GM12875 (cell line): ENCODE measurements at regions not wholly inside any gene's neighbourhood (a gene's known extent, or its start where the extent isn't known, plus 50 kb on each side); places are given as distances from the start of the nearest gene placed in this dataset.
"Not testable (repeated sequence)": the region's sequence is repeated elsewhere in the genome, so short reads cannot be mapped to it uniquely, and the experiment has no call there.

ENCODE experiments used
- H3K4me3 ChIP-seq: one replicate; pipeline ENCODE4 v1.5.1; 2011; ENCODE audit warnings: low read depth, low read length, control low read depth
- TF ChIP-seq, protein P1 (sequence below): IDR thresholded peaks from 2 replicates; pipeline ENCODE4 v1.5.1; 2011; ENCODE audit warnings: low read depth, mild to moderate bottlenecking, control low read depth, inconsistent platforms, low read length, moderate library complexity, borderline replicate concordance; ENCODE audit not compliant: insufficient read depth

GRCh38 chr7:24438232-24438631 lies 135.0 kb upstream of the PALS2 start:
- TF ChIP-seq, protein P1, sequence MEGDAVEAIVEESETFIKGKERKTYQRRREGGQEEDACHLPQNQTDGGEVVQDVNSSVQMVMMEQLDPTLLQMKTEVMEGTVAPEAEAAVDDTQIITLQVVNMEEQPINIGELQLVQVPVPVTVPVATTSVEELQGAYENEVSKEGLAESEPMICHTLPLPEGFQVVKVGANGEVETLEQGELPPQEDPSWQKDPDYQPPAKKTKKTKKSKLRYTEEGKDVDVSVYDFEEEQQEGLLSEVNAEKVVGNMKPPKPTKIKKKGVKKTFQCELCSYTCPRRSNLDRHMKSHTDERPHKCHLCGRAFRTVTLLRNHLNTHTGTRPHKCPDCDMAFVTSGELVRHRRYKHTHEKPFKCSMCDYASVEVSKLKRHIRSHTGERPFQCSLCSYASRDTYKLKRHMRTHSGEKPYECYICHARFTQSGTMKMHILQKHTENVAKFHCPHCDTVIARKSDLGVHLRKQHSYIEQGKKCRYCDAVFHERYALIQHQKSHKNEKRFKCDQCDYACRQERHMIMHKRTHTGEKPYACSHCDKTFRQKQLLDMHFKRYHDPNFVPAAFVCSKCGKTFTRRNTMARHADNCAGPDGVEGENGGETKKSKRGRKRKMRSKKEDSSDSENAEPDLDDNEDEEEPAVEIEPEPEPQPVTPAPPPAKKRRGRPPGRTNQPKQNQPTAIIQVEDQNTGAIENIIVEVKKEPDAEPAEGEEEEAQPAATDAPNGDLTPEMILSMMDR: no peak

GRCh38 chr7:24439104-24439503 lies 134.1 kb upstream of the PALS2 start:
- not testable (repeated sequence) for H3K4me3 ChIP-seq

More at GRCh38 chr7:24438232-24438631, 135.0 kb upstream of the PALS2 start:
- H3K4me3 ChIP-seq: no peak overlapping the region

DNA sequence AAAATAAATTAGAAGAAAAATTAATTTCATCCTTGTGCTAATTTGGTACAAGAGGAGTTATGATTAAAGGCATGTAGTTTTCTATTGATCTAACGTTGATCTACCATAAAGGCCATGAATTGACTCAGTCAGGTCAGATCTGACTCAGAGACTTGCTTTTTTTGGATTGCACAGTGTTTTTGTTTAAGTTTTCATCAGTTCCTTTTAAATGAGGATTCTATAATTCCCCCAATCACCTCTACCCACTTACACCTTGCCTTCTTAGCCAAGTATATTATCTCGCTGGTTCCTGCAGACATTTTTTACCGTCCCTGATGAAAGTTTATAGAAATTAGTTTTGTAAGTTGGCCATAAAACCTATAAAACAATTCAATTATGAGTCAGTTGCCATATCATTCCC lies 132.4 kb upstream of the PALS2 start:
- H3K4me3 ChIP-seq: no peak overlapping the region
- TF ChIP-seq, protein P1: no peak

- TF ChIP-seq, protein P1: no peak
- no peak overlapping the region for H3K4me3 ChIP-seq
Observed at GRCh38 chr7:24441314-24442027, 131.8 kb upstream of the PALS2 start.

GRCh38 chr7:24442170-24442777 lies 131.0 kb upstream of the PALS2 start:
- TF ChIP-seq, protein P1: no peak
- H3K4me3 ChIP-seq: no peak overlapping the region

DNA sequence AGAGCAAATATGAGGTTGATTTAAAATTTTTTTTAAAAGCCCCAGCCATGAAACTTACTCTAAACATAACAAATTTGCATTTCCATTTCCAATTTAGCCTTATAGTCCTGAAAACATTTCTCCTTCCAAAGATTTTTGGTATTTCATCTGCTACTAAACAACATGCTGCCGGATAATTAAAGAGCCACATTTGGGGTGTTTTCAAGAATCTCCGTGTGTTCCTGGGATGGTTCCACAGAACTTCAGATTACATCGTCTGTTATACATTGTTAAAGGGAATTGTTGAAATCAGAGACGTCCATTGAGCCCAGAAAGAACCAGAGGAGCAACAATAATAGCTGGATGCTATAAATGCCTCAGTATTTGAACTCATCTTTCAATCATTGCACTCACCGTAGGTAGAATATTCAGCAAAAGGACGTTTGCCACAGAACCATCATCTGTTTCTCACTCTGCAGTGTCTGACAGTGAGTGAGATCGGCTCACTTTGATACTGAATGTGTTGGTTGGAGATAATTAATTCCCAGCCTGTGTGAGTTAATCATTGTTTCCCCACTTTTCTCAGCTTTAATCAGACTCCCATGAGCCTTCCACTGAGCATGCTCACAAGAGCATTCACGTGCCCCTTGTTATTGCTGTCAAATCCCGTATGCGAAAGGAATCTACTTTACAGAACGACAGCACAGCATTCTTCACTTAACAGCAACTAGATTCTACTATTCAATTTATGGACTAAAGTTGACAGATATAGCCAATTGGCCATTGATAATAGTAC lies 128.4 kb upstream of the PALS2 start:
- H3K4me3 ChIP-seq: no peak overlapping the region
- TF ChIP-seq, protein P1: no peak

DNA sequence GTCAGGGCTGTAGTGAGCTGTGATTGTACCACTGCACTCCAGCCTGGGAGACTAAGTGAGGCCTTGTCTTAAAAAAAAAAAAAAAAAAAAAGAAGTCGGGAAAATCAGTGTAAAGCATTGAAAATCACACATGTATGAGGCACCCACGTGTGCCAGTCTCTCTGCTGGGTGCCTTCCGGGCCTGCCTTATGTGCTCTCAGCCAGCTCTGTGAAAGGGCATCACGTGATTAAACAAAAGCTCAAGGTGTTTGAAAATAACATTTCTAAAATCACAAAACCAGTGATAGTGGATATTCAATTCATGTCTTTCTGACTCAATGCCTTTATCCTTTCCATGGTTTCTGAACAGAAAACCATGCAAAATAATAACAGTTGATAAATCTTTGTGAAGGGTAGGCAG lies 125.2 kb upstream of the PALS2 start:
- TF ChIP-seq, protein P1: no peak
- H3K4me3 ChIP-seq: no peak overlapping the region

DNA sequence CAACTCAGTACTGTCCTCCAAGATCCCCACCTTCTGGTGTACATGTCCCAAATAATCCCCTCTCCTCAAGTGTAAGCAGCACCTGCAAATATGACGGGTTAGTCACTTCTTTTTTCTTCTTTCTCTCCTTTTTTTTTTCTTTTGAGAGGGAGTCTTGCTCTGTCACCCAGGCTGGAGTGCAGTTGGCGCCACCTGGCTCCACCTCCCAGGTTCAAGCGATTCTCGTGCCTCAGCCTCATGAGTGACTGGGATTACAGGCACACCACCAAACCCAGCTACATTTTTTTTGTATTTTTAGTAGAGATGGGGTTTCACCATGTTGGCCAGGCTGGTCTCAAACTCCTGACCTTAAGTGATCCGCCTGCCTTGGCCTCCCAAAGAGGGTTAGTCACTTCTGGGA lies 123.8 kb upstream of the PALS2 start:
- H3K4me3 ChIP-seq: not testable (repeated sequence)
